Activated CD4-positive, alpha-beta T cell treated with anti-CD3 and anti-CD28 coated beads, Interleukin-2, amount 50 U/mL, for 24 hours (primary cell): ENCODE measurements at regions not wholly inside any gene's neighbourhood (a gene's known extent, or its start where the extent isn't known, plus 50 kb on each side); places are given as distances from the start of the nearest gene placed in this dataset.
"Not testable (repeated sequence)": the region's sequence is repeated elsewhere in the genome, so short reads cannot be mapped to it uniquely, and the experiment has no call there.

ENCODE experiments used
- DNase-seq, 2 donors: peaks; one replicate each; pipeline ENCODE4 v3.0.0-alpha.2; 2020; ENCODE audit warnings: low read depth in 1 of 2, low spot score in 1 of 2

DNA sequence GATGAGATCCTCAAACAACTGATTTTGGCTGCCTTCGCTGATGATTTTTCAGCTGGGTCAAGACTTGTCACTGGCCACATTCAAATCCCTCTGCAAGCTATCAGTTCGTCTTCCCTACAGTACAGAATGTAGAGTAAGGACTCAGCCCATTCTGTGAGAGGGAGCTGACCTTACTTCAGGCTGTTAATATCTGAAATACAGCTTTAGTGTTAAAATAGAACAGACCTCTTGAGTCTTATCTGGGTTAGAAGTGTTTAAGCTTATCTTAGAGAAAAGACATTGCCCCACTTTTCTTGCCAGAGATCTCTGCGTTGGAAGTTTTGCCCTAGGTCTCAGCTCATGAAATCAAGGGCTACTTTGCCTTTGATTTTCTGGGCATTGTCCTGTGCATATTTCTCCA lies 383.4 kb upstream of the LARGE1 start:
- DNase-seq, result no peak

DNA sequence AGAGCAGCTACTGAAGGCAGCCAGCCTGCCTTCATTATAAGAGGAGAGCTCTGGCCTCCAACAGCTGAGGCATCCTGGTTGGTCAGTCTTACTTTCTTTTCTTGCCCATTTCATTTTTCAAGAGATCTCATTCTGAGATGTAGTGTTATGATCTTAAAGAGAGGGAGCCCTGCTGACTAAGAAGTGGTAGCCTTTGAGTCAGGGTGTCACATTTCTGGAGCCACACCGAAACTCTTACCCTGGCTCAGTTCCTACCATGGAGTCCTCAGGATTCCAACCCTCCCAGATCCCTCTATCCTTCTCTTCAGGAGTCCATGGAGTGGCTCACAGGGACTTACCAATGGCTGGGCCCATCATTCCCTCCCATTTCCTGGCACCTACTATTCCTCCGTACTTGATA lies 386.1 kb upstream of the LARGE1 start:
- DNase-seq, result no peak

DNA sequence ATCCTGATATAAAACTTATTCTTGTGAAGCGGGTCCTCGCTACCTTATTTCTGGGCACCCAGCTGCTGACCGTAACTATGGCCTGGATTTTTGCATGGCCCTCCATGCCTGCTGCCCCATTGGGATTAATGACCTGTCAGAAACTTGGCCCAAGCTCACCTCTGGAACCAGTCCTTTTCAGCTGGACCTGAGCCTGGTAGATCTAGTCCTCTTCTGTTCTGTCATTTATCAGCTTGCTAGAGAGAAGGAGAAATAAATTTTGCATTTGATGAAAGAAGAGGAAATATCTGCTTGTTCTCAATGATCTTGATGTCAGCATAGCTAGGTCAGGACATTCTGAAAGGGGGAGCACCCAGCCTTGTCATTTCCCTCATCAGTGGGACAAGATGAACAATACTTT lies 387.8 kb upstream of the LARGE1 start:
- no peak for DNase-seq

DNA sequence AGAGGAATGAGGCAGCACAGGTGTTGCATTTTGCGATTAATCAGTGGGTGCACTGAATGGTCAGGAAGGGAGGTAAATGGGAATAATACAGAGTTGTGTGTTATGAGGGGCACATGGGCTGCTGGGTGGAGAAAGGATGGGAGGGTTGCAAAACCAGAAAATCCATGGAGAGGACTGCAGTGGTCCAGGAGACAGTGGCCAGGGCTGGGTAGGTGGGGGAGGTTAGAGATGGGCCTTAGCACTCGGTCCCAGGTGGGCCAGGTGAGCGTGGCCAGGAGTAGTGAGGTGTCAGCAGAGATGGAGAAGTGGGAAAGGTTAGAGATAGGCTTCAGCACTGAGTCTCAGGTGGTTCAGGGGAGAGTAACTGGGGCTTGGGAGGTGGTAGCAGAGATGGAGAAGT lies 399.1 kb upstream of the LARGE1 start:
- no peak for DNase-seq

DNA sequence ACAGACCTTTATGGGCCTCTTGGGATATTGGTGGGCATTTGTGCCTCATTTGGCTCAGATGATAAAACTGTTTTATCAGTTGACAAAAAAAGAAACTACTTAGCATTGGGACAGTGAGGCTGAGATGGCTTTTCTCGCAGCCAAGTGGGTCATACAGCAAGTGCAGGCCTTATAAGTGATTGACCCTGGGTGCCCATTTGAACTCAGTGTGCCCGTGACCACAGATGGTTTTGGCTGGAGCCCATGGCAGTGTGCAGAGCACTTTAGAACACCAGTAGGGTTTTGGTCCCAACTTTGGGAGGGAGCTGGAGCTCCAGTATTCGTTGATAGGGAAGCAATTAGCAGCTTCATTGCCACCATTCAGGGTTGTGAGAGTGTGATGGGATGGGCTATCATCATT lies 404.5 kb upstream of the LARGE1 start:
- no peak for DNase-seq

DNA sequence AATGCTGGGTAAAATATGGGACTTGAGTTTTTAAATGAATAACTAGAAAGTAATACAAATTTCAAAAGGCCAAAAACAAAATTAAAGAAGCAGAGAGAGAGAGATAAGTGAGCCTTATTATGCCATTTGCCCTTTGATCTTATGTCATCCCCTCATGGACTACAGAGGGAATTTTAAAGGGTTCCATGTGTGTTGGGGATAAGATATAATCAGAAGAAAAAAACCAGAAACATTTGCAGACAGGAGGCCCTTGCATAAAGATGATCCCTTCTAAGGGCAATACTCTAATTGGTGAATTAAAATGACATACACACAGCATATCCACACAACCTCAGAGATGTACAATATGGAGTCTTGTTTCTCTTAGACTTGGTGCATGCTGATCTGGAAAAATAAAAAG lies 406.6 kb upstream of the LARGE1 start:
- DNase-seq, result no peak

DNA sequence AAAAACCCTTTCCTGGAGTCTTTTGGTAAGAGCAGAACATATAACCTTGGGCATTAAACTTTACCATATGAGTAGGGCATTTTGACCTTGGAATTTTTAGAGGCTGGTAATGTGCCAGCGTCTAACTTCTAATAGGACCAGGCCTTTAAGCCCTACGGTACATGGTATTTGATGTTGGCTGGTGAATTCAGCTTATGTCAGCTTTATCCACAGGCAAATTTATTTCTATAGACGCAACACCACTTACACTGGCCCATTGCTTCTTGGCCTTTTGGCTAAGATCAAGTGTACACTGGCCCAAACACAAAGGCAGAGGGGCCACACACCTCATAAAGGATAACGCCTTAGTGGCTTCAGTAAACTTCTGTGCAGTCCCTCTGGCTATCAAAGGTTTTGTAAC lies 410.2 kb upstream of the LARGE1 start:
- DNase-seq, result no peak

DNA sequence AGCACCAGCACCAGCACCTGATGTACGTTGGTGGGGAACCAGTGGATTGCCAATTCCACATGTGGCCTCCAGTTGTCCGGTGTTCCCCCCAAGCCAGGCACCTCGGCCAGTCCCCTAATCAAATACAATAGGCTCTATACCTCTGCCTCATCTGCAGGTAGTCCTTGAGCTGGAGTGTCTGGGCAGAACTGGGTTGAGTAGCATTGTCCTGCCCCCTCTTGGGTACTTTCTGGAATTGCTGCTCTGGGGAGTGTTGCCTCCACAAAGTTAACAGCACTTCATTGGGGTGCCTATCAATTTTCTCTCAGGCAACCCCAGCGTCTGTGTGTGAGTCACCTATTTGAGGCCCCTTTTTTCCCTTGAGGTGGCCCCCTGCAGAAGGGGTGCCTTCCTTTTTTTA lies 413.0 kb upstream of the LARGE1 start:
- no peak for DNase-seq

DNA sequence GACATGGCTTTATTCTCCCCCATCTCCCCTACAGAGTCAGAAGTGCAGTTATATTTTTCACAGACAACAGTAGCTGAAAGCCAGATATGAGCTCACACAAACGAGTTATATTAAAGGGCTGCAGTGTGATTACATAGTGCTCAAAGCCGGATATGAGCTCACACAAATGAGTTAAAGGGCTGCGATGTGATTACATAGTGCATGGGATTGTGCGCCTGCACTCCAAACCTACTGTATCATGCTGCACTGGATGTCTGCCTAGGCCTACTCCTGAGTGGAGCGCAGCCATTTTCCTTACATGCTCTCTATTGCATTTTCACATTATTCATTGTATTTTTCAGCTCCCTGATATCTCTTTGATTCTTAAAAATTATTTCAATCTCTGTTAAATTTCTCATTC lies 414.6 kb upstream of the LARGE1 start:
- DNase-seq, result no peak

DNA sequence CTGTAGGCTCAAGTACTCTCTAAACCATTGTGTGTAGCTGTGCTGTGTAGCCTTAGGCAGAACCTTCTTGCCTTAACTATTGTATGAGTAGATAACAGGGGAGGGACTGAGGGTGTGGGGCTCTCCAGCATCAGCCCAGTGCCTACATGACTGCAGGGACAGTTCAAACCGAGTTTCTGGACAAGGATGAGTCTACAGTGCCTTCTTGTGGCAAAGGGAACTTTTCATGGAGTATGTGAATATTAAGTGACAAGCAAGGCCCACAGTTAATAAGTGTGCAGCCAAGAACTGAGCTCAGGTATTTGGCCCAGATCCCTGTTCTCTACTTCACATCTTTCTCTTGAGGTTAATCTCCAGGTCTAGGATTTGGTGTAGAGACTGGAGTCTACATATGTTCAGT lies 424.4 kb upstream of the LARGE1 start:
- DNase-seq, result no peak

DNA sequence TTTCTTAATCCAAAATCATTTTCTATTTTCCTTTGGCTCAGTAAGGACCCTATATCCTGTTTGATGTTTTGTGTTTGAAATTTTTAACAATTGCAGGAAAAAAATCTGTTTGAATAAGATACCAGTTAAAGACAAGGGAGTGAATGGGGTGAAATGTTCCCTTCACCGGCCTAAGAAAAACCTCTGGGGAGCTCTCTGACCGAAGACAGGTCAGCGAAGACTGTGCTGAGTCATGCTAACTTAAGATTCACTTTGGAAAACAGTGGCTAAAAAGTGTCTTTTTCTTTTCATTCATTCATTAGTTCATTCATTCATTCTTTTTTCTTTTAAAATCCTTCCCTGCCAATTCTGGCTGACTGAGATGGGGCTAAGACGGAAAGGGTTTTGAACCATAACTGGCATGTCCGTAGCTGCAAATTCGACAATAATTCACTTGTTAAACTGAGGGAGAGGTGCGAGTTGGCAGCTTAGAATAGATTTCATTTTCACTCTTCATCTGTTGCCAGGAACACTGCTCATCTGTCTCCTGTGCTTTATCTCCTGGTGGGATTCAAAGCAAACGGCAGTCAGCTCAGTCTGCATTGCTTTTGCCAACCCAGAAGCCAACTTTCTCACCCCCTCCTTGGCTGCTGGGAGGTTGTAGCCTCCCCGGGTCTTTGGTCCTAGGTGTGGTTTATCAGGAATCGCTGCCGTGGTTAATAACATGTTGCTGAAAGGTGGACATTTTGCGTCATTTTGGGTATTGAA lies 434.0 kb upstream of the LARGE1 start:
- no peak for DNase-seq

DNA sequence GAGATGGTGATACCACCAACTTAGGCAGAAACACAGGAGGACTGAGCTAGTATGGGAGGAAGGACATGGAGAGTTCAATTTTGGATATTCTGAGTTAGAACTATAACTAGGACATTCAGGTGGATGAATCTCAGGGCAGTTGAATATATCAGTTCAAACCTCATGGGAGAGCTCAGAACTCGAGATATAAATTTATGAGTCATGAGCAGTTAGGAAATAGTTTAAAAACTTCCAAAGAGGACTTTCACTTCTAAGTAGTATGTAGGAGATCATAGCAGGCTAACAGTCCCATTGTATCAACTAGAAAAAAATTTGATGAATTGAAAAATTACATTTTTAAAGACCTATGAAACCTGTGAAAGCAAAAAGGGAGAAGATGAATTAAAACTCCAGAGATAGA lies 436.2 kb upstream of the LARGE1 start:
- DNase-seq, result no peak

DNA sequence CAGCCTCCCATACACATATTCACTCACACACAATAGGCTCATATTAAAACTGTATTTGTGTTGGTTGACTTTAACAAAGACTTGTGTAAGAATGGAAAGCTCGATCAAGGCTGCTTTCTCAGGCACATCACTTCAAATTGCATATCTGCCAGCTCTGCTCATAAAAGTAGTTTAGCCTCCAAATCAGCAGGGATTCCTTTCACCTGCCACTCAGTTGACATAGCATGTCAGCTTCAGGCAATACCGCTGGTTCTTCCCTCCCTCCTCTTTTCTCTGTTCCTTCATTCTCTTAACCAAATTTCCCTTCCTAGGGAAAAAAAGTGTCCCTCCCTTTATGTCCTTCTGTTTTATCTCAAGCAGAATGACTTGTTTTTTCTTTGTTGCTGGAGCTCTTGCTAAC lies 450.4 kb upstream of the LARGE1 start:
- no peak for DNase-seq

DNA sequence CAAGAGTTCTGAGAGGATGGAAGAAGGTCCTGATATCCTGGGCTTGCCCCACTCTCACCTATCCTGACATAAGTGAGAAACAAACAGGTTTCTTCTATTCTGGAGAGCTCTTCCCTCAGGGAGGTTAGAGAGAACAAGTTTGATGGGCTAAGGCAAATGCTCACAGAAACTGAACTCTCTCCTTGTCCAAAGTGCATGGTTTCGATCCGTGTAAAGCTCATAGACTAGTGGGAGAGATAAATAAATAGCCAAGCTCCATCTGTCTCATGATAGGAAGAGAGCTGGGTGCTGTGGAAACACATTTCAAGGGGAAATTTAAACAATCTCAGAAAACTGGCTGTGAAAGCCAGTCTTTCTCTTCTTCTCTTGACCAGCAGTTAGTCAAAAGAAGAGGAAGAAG lies 459.5 kb upstream of the LARGE1 start:
- no peak for DNase-seq

DNA sequence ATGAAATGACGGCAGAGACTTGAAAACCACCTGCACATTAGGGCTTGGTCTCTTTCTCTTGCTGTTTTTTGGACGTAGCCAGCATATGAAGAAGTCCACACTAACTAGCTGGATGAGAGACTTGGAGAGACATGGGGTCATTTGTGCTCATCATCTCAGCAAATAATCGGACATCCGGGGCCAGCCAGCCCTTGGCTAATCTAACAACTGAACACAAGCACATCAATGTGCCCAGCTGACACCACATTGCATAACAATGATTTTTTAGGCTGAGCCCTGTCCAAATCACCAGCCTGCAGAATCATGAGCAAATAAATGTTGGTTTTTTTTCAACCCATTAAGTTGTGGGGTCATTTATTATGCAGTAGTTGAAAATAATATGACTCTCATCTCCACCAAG lies 460.3 kb upstream of the LARGE1 start:
- no peak for DNase-seq

DNA sequence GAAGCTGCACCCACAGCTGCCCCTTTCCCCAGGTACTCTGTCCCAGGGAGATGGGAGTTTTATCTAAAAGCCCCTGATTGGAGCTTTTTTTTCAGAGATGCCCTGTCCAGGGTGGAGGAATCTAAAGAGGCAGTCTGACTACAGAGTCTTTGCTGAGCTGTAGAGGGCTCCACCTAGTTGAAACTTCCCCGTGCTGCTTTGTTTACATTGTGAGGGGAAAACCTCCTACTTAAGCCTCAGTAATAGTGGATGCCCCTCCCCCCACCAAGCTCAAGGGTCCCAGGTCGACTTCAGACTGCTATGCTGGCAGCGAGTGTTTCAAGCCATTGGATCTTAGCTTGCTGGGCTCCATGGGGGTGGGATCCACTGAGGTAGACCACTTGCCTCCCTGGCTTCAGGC lies 470.1 kb upstream of the LARGE1 start:
- no peak for DNase-seq

DNA sequence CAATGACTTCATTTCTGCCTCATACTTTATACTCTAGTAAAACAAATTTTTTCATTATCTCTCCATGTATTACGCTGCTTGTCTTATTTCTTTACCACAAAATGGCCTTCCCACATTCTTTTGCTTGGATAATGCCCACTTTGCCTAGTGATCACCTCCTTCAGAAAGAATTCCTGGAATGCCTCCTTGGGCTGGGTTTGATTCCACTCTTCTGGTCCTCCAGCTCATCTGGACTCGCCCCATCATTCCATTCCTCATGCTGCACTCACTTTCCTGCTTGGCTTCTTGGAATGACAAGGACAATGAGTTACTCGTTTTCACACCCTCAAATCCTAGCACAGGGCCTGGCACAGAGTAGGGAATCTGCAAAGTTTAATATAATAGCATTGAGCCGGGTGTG lies 475.1 kb upstream of the LARGE1 start:
- no peak for DNase-seq

DNA sequence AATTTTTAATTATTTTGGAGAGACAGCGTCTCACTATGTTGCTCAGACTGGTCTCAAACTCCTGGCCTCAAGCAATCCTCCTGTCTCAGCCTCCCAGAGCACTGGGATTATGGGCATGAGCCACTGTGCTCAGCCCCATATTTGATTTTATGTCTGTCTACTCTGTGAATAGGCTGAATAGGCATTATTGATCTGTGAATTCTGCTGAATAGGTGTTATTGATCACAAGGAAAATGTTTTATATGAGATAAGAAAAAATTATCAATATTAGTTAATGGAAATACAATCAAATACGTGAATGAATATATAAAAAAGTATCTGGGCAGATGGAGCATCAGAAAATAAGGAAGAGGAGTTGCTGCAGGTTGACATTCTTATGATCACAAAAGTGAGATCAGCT lies 483.4 kb upstream of the LARGE1 start:
- DNase-seq, result no peak

DNA sequence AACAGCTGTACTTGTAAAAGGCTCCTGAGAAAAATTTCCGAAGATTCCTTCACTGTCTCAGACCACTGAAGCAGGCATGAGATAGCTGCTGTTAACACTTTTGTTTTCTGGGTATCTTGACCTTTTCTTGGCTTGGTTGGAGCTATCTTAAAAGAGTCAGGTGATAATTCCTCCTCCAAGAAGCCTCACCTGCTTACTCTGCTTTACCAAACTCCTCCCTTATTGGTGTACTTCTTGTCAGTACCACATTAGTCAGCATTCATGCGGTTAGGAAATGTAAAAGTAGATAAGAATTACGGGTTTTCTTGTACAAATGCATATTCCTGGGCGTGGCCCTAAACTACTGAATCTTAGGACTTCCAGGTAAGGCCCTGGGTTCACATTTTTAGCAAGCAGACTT lies 489.8 kb upstream of the LARGE1 start:
- DNase-seq, result no peak

DNA sequence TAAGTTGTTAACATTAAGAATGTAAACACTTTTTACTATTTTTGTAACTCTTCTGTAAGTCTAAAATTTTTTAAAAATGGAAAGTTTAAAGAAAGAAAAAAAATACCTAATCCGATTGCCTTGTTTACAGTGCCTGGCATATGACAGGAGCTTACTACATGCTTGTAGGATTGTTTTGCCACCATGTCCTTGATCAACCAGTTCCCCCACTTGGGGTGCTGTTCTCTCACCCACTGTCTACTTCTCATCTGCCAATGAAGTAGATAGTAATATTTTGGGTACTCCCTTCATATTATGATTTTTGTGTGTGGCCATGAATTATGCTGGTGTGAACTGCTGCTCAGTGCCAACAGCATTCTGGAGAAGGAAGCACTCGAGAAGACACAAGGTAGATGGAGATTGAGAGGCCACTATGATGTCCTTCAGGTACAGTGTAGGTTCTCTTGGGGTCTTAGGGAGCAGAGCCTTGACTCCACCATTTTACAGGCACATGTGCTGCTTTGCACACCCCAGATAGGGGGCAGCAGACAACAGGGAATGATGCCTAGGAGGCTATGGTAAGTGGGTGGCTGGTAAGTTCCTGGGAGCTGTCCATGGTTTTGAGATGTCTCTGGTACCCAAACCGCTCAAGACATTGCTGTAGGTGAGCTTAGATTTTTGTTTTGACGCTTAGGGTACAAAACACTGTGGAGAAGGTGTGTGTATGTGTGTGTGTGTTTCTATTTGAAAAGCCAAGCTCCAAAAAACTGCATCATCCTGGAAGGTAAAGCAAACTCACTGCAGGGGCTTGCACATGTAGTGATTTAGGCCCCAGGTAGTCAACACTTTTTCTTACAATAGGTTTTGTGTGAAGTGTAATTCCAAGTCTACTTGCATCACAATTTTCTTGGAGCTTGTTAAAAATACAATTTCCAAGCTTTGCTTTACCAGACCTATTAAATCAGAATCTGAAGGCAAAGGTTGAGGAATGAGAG lies 494.5 kb upstream of the LARGE1 start:
- DNase-seq, result no peak

DNA sequence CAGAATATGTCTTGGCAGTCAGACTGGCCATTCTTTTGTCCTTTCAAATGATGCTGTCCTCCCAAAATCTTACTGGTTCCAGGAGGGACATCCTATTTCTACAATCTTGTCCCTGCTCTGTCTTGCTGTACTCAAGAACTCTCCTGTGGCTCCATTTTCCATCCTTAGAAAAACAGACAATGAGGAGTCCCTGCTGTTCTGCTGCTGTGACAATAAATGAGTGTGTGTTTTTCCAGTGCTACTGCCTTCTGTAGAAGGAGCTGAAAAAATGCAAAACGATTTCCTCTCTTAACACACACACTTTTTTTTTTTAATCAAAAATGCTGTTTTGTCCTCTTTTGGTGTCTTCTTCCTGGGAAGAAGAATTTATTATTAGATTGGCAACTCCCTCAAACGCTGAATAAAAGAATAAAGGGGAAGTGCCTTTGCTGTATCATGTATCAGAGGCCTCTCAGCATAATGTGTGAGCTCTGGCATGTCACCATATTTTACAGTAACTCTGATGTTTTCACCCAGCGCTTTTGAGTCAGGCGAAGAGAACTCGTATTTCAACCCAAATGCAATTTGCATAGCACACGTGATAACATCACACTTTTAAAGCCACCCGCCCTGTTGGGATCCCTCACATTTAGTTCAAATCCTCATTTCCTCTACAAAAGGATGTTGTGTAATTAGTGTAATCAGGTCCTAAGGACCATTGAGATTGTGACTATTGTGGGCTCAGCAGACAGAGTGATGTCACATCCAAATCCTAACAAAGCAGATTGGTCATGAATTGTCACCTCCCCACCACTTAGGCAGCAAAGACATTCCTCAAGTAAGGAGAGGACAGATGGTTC lies 496.0 kb upstream of the LARGE1 start:
- no peak for DNase-seq

DNA sequence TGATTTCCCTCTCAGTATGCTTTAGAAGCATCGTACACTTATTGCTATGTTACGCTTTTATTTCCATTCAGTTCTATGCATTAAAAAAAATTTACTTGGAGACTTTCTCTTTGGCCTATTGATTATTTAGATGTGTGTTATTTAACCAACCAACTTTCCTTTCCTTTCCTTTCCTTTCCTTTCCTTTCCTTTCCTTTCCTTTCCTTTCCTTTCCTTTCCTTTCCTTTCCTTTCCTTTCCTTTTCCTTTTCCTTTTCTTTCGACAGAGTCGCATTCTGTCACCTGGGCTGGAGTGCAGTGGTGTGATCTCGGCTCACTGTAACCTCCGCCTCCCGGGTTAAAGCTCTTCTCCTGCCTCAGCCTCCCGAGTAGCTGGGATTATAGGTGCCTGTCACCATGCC lies 502.7 kb upstream of the LARGE1 start:
- DNase-seq, result not testable (repeated sequence)
